Frontal cortex (tissue), 3 donors: ENCODE measurements at regions not wholly inside any gene's neighbourhood (a gene's known extent, or its start where the extent isn't known, plus 50 kb on each side); places are given as distances from the start of the nearest gene placed in this dataset.

Experiments used
- DNase-seq, 2 donors: peaks; one replicate each; pipeline ENCODE4 v3.0.0; 2012; ENCODE audit warnings: low spot score in 2 of 2
- FAIRE-seq: peaks from 2 replicates; lab custom pipeline; 2012; peaks lifted over from hg19 to GRCh38; lab: Jason Lieb, UNC
- donor health status: control.
- donor health status: control.
- donor health status: control.

DNA sequence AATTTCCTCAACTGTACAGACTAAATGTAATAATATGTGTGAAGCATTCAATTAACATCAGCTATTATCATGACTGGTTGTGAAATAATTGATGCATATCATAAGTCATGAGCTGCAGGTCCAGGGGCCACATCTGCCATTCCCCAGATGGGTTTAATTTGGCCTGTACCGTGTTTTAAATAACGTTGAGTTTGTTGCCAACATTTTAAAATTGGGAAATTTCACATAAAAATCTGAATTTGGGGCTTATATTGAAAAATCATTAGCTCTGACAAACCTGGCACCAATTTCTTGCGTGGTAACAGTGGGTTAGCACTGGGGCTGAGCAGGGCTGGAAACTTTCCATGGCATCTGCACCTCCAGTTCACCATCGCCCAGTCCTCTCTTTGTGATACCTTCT lies 193.9 kb downstream of the SNX19 start:
- DNase-seq = no peak
- FAIRE-seq = no peak

DNA sequence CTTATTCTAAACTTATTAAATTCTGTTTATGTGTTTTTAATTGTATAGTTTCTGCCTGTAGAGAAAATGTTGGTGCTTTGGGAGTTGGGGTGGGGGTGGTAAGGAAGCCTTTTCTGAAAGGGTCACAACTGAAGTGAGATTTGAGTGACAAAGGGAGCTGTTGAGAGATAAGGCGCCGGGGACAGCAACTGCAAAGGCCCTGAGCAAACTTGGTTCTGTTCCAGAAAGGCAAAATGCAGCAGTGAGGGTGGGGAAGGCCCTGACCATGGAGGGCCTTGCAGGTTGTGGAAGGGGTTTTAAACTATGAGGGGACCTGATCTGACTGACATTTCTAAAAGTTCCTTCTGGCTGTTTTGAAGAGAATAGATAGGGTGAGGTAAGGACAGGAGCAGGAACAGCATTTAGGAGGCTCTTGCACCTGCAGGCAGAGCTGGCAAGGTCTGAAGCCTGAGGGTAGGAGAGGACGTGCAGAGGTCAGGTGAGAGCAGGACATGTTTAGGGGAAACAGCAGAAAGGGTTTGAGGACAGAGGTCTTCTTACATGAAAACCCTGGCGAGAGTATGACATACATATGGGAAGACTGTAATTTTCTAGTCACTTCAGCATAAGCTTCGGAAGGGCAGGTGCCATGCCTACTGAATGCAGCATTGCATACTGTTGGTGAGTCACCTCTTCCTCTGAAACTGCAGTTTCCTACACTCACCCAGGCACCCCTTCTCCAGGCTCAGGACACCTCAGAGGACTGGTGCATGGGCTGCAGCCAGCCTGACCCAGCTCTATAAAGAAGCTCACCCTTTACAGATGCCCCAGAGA lies 190.7 kb downstream of the SNX19 start:
- no peak for FAIRE-seq
- DNase-seq = no peak

DNA sequence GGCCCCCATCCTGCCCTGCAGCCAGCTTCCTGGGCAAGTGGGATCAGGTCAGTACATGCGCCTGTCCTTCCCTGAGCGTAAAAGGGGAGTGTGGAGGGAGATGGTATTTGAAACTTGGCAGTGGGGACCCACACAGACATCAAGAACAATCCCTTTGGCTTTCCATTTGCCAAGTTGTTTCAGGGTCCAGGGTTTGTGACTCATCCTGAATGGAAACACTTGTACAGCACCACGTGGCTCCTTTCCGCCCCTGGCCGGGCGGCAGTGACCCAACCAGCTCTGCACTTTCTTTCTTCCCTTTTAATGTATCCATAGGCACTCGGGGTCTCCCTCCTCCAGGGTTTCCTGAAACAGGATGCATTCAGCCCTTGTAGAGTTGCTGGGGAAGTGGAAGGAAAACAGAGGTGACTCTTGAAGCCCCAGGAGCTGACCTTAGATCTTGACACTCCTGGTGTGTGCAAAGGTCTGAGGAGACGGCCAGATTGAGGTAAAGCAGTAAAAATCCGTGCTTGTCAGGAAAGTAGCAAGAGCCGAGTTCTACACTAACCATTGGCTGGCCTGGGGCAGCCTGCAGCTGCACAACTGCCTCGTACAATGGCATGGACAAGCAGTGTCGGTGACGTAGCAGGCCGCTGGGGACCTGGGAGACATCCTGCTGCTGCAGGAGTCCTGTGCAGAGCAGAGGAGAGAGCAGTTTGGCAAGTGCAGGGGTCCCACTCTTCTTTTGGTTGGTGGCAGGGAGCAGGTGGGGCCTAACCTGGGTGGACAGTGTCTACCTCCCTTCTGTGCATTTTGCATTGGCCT lies 189.8 kb downstream of the SNX19 start:
- FAIRE-seq = no peak
- no peak for DNase-seq

GRCh38 chr11:130727157-130728119 lies 188.8 kb downstream of the SNX19 start:
- FAIRE-seq (no peak), DNase-seq (no peak)

- FAIRE-seq (no peak), DNase-seq (no peak)
Measured at GRCh38 chr11:130728185-130729180, 187.8 kb downstream of the SNX19 start.

DNA sequence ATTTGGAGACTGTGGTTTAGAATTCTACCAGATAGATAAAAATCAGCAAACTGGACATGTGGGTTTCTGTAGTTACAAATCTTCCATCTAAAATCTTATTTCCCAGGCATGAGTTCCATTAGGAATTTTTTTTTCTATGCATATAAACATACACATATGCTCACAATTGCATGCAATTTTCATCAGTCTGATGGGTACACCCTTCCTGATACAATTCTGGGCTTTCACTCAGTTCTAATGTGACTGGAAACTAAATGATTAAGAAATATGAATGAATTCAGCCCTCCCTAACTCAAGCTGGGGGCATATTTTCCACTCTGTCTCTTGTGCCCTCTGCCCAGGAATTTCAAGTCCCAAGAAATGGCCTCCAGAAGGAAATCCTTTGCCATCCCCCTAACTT lies 187.1 kb downstream of the SNX19 start:
- DNase-seq (no peak), FAIRE-seq (no peak)

DNA sequence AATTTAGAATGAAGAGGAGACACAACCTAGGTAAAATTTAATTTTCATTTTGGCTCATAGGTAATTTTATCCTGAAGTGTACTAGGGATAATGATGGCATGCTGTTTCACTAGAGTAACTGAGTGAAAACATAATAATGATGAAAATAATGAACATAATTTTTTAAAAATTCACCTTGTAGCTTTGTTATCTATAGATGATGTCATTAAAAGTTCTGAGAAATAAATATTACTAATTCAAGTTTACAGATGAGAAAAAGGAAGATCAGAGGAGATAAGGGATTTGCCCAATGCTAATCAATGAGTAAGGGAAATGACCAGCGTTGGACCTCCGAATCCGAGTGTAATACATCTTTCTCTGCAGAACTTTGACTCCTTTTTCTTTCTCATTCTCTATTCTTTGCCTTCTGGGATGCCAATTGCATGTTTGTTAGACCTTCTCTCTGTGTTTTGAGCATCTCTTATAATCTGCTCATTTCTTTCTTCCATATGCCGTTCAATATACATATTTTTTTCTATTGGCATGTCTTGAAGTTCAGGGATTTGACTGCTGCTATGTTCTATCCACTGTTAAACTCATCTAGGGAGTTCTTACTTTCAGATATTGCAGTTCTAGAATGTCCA lies 186.5 kb downstream of the SNX19 start:
- no peak for FAIRE-seq

DNA sequence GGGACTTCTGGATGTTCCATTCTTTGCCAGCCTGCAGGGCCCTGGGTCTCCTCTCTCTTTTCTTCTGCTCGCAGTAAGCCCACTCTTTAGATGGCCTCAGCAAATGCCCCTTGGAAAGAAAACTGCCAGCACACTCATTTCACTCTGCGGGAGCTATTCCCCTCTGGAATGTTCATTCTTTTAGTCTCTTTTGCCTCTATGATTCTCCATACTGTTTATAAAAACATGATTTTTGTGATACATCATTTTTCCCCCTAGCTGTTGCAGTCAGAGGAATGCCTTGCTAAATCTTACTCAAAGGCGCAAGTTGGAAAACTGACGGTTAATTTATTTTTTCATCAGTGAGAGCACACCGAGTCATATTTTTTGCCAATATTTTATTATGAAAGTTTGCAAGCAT lies 184.9 kb downstream of the SNX19 start:
- no peak for DNase-seq
- no peak for FAIRE-seq

More for the DNA sequence above, 186.5 kb downstream of the SNX19 start:
- DNase-seq = no peak

DNA sequence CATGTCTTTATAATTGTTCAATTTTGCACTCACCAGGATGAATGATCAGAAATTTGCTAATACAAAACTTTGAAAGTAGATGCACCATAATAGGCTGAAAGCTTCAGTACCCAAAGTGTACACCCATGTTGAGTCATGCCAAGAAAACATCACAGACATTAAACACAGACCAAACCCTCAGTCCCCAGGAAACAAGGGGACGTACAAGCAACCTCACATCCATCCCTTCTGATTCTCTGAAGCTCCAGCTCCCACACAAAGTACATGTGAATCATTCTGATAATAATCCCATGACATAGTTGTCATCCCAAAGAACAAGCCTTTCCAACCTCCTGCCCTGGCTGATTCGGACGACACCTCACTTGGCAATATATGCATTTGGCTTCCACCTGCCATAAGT lies 183.8 kb downstream of the SNX19 start:
- DNase-seq (no peak), FAIRE-seq (no peak)

- FAIRE-seq (no peak), DNase-seq (no peak)
Measured at GRCh38 chr11:130737041-130737830, 179.0 kb downstream of the SNX19 start.

GRCh38 chr11:130737866-130738431 lies 178.3 kb downstream of the SNX19 start:
- DNase-seq (no peak), FAIRE-seq (no peak)

- DNase-seq (no peak), FAIRE-seq (no peak)
Measured at GRCh38 chr11:130738611-130739010, 177.7 kb downstream of the SNX19 start.

GRCh38 chr11:130740819-130741218 lies 175.5 kb downstream of the SNX19 start:
- no peak for DNase-seq
- FAIRE-seq = no peak

DNA sequence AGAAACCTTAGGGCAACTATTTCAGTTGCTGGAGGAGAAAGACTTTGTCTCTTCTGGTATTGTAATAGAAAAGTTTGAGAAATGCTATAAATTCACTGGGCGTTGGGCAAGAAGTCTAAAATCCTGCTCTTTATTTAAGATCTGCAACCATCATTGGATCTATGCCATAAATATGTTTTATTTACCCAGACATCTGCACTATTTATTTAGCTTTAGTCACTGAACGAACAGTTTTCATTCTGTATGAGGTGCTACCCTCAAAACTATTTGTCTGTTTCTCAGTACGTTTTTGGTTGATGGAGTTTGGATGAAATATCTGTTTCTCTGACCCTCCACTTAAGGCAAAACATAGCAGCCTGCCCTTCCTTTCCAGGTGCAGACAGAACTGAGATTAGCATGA lies 171.5 kb downstream of the SNX19 start:
- FAIRE-seq (no peak), DNase-seq (no peak)

DNA sequence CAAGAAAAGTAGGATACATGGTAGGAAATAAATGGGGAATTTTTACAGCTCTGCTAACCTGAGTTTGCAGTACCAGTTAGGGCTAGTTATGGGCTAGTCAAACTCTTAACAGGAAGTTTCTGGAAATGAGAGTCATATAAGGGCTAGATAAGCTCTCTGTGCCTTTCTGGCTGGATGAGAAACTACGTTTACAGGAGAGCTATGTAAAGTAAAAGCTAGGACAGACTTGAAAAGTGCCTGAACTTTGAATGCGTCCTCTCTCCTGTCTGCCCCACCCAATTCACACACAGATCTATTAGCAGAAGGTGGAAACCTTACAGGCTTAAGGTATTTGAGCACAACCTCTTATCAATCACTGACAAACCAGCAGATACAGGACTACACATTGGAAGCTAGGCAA lies 167.1 kb downstream of the SNX19 start:
- no peak for DNase-seq
- no peak for FAIRE-seq

GRCh38 chr11:130760515-130761125 lies 155.7 kb downstream of the SNX19 start:
- DNase-seq (no peak), FAIRE-seq (no peak)
